Dedifferentiated amniotic fluid mesenchymal stem cell (primary cell): ENCODE measurements at regions not wholly inside any gene's neighbourhood (a gene's known extent, or its start where the extent isn't known, plus 50 kb on each side); places are given as distances from the start of the nearest gene placed in this dataset.
A peak's percentile ranks its signal among the peaks of the same experiment; 100 is the strongest.
"Not testable (repeated sequence)": the region's sequence is repeated elsewhere in the genome, so short reads cannot be mapped to it uniquely, and the experiment has no call there.

ENCODE experiments used
- DNase-seq: peaks from one replicate; pipeline ENCODE4 v3.0.0-alpha.2; 2016; ENCODE audit errors: extremely low spot score

DNA sequence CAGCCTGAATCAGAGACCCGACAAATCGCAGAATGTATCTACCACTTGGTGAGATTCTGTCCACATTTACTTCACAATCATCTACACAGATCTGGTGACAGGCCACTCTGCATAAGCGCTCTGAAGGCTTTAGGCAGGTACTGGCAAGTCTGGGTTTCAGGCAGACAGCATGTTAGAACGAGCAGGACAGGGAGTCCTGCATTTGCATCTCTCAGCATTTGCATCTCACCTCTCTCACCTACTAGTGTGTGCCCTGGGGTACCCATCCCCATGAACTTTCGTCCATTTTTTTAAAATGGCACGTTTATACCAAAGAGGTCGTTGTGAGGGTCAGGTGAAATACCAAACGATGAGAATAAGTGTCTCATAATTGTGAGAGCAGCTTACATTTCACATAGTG is 108.2 kb downstream of the SPATA31A1 start:
- not testable (repeated sequence) for DNase-seq

DNA sequence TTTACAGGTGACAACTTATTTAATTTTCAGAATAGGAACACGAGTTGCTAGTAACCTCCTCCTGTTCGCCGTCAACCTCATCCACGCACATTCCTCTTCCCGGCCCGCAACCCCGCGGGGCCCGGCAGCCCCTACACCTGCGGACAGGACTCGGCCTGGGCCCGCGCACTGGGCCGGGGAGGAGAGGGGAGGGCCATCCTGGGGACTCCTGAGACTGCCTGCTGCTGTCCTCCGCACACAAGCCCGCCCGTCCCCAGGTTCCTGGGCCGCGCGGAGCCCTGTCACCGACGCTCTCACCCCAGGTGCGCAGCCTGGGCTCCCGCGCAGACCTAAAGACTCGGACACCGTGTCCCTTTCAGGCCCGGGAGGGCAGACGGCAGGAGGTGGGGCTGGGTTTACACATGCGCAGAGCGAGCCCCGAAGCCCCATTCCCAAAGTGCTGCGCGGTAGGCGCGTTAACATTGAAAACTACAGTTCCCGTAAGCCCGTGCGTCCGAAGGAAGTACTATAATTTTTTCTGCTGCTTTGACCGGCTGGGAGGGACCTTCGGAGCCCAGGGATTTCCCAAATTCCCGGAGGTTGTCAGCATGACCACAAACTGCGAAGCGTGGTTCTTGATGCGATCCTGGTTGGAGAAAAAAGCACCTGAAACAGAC is 108.8 kb downstream of the SPATA31A1 start:
- DNase-seq = peak; percentile 73

DNA sequence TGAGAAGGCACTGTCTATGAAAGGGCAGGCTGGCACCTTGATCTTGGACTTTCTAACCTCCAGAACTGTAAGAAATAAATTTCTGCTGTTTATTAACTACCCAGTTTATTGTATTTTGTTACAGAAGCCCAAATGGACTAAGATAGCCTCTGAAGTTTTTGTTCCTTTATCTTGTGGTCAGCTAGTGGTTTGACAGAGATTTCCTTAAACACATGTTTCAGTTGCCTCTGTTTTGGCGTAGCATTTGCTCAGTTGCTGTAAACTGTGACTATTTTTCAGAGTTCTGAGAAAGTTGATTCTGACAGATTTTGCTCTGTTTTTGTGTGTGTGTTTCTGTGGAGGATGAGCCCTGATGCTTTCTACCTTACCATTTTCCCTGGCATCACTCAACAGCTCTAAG is 119.0 kb downstream of the SPATA31A1 start:
- not testable (repeated sequence) for DNase-seq

DNA sequence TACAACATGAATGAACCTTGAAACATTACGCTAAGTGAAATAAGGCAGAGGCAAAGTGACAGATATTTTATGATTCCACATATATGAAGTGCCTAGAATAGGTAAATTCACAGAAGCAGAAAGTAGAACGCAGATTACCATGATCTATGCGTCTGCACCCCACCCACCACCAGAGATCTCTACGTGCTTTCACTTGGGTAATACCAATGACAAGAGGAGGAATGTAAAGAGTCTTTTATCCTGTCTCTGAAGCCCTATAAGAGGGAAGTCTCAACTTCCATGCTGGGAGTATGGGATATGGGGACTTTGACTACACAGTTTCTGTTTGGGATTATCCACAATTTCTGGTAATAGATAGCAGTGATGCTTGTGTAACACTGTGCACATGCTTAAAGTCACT is 127.6 kb downstream of the SPATA31A1 start:
- DNase-seq = not testable (repeated sequence)

DNA sequence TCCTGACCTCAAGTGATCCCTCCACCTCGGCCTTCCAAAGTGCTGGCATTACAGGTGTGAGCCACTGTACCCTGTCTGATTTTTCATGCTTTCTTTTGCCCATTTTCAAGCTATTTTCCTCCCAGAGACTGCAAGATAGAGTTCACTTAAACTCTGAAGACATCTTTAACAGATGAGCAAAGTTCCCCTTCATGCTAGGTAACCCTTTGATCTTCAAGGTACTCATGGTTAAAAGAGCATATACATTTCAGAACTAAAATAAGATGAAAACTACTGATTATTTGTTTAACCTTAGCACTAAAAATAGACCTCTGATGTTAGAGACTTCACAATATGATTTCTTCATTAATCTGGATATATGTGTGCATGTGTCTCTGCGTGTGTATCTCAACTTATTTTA is 128.4 kb downstream of the SPATA31A1 start:
- not testable (repeated sequence) for DNase-seq

DNA sequence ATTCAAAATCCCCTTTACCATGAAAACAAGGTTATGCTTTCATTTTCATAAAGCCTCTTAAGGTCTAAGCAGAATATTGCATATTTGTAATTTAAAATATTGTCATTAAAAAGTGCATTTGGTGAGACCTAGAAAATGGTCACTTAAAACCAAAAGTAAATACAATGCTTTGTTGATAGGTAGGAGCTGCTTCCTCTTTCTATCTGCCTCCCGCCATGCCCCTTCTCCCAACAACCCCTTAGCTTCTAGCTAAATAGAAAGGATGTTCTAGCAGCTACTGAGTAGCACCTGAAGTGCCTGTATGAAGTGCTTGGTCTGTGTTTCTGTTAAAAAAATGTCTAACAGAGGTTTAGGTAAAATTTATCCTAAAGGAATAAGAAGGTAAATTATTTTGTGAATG is 128.8 kb downstream of the SPATA31A1 start:
- not testable (repeated sequence) for DNase-seq

DNA sequence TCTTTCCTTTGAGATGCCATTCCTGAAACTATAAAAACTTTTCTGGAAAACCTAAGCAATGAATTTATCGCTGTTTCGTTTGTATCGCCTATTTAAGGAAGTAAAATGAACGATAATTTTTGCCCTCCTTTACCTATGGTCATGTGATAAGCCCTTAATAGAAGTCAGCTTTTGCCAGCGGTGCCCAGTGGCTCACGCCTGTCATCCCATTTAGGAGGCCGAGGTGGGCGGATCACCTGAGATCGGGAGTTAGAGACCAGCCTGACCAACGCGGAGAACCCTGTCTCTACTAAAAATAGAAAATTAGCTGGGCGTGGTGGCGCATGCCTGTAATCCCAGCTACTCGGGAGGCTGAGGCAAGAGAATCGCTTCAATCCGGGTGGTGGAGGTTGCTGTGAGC is 132.0 kb downstream of the SPATA31A1 start:
- DNase-seq = not testable (repeated sequence)

DNA sequence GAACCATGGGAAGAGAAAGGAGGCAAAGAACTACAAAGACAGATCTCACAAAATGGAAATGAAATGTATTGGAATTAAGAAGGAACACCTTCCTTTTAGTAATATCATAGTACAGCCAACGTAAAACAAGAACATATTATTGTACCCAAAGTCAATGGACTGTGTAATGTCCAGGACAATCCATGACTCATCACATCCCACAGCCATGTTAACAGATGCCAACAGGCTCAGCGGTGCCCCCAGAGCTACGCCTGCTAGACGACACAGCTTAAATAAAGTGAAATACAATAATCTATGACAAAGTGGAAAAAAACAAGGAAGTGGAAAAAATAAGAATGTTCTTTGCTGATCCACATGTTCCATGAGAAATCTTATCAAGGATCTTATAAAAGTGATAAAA is 140.8 kb downstream of the SPATA31A1 start:
- not testable (repeated sequence) for DNase-seq

DNA sequence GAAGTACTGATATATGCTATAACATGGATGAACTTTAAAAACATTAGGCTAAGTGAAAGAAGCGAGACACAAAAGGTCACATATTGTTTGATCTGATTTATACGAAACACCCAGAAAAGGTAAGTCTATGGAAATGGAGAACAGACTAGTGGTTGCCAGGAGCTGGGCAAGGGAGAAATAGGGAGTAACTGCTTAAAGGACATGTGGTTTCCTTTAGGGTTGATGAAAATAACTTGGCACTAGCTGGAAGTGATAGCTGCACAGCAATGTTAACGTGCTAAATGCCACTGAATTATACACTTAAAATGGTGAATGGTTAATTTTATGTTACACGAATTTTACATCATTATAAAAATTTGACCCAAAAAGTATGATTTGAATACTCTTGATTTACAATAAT is 147.7 kb downstream of the SPATA31A1 start:
- not testable (repeated sequence) for DNase-seq

DNA sequence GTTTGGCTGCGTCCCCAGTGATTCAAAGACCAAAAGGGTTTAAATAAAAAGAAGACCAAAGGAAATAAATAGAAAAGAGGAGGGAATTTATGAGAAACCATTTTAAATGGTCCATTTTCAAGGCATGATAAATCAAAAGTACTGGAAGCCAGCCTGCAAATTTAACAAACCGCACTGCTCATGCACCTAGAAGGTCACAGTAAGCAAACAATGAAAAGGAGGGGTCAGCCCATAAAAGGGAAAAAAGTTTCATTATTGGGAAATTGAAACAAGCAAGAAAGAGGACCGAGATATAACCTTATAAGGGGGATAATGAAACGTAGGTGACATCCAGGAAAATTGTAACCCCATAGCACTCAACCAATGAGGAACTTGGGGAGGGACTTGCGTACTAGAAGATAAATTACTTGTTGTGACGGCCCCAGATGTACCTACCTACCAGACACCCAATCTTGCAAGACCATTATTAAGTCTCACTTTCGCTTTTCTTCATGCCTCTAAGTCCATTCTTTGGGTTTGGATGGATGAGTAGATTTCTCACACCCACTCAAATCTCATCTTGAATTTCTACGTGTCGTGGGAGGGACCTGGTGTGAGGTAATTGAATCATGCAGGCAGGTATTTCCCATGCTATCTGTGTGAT is 172.0 kb downstream of the SPATA31A1 start:
- not testable (repeated sequence) for DNase-seq

DNA sequence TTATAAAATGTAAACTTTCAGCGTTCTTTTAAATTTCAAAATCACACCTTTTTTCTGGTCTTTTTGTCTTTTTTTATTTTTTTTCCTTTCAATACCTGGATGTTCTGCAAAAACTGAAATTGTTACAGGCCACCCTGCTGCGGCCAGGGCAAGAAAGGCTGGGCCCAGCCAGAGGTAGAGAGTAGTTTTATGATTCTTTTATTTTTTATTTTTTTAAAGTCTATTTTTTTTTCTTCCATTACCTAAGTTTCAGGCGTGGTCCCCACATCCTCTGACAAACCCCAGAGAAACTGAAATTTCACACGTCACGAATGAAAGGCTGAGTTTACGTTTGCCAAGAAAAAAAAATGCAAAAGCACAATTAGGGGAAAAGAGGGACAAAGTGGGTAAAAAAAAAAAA is 177.1 kb downstream of the SPATA31A1 start:
- DNase-seq = not testable (repeated sequence)

DNA sequence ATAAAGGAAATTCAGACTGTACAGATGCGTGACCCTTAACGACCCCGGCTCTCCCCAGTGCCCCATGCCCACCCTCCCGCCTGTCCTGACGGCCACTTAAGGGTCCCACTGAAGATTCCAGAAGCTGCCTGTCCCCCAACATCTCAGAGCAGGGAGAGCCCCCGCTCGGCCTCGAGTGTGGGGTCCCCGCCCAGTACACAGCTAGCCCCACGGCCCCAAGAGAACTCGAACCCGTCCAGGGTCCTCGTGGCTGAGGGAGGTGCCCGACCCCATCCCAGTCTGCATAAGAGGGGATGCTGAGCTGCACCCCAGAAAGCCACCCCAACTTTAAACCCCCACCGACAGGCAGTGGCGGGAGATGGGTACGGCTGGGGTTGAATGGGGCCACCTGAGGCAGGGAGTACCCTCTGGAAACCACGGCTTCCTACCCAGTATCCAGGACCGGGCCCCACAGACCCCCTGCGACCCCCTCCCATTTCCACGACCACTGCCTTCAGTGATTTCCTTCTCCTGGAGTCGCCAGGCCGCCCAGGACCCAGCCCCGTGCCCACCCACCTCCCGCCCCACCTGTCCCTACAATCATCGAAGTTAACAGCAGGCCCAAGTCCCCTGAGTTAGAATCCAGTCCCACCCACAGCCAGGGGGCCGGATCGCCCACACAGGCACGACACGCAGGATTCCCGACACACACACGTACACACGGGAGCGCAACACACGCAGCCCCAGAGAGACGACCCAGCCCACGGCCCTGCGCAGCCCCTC is 177.7 kb downstream of the SPATA31A1 start:
- not testable (repeated sequence) for DNase-seq

DNA sequence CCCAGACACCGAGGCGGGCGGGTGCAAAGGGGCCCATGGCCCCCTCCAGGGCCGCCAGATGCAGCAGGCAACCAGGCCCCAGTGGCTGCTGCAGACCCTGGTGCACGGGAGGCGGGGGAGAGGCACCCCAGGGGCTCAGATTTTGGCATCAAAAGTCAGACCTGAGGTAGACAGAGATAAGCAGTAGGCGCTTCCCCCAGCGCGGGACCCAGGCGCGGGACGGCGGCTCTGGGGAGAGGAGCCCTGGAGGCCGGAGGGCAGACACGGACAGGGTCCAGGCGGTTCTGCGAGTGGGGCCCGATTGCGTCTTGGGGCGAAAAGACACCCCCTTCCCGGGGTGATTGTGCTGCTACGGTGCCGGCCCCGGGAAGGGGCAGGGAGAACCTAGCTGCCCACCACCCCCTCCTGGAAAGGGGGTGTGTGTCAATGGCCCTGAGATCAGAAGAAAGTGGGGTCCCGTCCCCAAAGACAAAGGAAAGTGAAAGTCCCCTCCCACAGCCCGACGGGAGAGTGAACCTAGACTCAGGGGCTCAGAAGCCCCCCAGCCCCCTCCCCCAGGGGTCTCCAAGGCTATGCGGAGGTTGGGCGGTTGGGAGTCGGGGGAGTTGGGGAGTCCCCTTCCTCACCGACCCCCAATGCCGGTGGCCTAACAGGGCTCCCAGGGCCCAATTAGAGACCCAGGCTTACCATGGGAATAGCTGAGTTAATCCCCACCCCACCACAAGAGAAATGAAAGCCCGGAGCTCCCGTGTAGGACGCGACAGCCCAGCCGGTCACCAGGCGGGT is 178.5 kb downstream of the SPATA31A1 start:
- DNase-seq = not testable (repeated sequence)

DNA sequence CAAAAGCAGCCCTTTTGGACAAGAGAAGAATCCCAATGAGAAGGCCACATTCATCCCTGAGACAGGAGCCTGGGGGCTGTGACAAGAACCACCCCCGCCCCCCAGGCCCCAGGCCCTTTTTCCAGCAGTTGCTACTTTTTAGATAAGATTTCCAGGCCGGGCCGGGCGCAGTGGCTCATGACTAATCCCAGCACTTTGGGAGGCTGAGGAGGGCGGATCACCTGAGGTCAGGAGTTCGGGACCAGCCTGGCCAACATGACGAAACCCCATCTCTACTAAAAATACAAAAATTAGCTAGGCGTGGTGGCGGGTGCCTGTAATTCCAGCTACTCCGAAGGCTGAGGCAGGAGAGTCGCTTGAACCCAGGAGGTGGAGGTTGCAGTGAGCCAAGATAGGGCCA is 179.4 kb downstream of the SPATA31A1 start:
- DNase-seq = not testable (repeated sequence)

DNA sequence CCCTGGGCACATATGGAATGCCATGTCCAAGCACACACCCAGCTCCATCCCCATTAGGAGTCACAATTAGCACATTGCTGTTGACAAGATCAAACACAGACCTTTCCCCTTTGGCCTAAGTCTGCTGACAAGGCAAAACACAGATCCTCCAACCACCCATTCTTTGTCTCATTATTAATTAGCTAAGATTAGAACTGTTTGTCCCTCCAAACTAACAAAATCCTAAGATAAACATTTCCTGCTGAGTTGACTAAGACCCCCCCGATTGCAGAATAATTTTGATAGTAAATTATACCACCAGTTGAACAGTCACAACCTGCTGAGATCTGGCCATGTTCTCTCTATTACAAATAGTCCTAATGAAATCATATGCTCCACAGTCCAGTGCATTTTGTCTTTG is 186.7 kb downstream of the SPATA31A1 start:
- DNase-seq = not testable (repeated sequence)

DNA sequence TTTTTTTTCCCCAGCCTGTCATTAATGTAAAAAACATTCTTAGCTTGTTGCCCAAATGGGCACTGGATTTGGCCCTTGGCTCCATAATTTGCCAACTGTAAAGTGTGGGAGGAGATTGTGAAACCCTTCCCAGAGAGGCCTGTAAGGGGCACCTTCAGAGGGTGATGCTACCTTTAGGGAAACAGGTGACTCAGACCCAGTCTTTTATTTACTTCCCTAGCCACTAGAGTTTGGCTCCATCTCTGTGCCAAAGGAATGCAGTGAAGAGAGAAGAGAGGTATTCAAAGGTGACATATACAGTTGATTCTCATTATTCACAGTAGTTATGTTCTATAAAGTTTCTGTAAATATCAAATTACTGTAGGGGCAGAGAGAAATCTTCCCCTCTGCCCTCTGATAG is 189.6 kb downstream of the SPATA31A1 start:
- not testable (repeated sequence) for DNase-seq

DNA sequence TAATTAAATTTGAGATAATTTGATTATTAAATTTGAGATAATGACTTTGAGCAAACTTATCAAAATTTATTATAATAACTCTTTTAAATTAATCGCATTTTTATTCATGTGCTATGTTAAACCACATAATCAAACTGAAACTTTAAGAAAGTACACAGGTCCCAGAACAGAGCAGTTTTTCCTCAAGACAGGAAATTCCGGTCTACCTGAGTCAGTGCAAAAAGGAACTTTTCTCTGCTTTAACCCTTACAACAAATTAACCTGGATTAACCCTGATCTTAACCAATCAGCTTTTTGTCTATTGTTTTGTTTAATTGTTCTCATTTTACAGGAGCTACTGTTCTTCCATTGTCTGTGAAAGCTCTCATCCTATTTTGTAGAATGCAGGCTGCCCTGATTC is 195.1 kb downstream of the SPATA31A1 start:
- DNase-seq = not testable (repeated sequence)

DNA sequence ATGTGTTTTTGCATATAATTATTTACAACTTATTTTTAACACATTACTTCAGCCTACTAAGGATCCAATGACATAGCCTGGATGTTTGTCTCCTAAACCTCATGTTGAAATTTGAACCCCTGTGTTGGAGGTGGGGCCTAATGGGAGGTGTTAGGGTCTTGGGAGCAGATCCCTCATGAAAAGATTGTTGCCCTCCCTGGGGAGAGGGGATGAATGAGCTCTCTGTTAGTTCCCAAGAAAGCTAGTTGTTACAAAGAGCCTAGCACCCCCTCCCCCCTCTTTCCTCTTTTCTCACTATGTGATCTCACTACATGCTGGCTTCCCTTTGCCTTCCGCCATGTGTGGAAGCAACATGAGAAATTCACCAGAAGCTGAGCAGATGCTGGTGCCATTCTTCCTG is 196.1 kb downstream of the SPATA31A1 start:
- not testable (repeated sequence) for DNase-seq

DNA sequence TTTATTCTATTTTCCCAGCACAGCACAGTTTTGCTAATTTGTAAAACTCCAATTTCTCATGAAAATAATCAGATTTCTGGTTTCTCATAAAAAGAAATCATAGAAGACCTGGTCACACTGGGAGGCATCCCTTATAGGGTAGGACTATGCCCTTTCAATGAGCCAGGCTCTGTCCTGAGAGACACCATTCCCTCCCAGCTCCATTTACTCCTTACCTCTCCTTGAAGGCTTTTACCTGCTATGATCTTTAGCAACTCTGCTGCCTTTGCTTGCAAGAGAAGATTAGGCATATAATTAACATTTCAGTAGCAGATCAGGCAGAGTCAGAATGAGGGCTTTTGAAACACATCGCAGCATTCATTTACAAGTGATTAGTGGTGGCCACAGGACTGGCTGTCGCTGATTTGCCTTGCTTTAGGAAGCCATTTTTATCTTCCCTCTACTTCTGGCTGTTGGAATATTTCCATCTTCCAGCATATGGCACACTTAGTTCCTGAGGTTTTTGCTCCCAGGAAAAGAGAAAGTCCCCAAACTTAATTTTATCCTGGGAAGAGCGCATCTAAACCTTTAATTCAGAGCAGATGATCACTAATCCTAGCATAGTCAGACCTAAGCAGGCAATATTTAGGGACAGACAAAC is 196.9 kb downstream of the SPATA31A1 start:
- not testable (repeated sequence) for DNase-seq

DNA sequence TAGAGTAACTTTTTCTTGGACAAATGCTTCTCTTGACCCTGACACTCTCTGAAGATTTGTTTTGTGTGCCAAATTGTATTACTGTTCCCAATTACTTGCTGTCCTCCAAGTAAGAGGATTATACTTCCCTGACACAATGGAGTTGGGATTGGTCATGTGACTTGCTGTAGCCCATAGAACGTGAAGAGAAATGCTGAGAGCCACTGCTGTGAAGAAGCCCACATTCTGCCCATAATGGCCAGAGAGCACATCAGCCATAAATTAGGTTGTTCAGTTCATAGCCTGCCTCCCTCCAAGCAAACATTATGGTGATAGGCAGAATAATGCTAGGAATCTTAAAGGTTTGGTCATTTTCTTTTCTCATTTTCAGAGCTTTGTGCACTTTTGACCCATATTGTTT is 198.9 kb downstream of the SPATA31A1 start:
- DNase-seq = not testable (repeated sequence)

DNA sequence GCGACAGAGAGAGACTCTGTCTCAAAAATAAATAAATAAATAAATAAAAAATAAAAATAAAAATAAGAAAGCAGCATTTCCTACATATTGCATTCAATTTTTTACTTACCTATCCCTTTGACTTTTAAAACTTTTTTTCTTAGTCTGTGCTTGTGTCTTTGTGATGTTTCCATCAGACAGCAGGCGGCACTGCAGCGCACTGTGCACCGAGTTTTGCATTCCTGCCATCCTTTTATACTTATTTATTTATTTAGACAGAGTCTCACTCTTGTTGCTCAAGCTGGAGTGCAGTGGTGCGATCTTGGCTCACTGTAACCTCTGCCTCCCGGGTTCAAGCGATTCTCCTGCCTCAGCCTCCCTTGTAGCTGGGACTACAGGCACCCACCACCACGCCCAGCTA is 203.9 kb downstream of the SPATA31A1 start:
- not testable (repeated sequence) for DNase-seq
